GM18520 (cell line): ENCODE measurements at regions not wholly inside any gene's neighbourhood (a gene's known extent, or its start where the extent isn't known, plus 50 kb on each side); places are given as distances from the start of the nearest gene placed in this dataset.
"Not testable (repeated sequence)": the region's sequence is repeated elsewhere in the genome, so short reads cannot be mapped to it uniquely, and the experiment has no call there.

Experiments
- ATAC-seq: cut with Tn5 transposase; IDR thresholded peaks from one replicate; pipeline ENCODE4 v1.9.1; 2021; ENCODE audit not compliant: unreplicated experiment

- ATAC-seq: no peak
Observed at GRCh38 chr15:58295637-58296215, 136.1 kb upstream of the LIPC start.

- no peak for ATAC-seq
Observed at GRCh38 chr15:58296276-58296675, 135.5 kb upstream of the LIPC start.

DNA sequence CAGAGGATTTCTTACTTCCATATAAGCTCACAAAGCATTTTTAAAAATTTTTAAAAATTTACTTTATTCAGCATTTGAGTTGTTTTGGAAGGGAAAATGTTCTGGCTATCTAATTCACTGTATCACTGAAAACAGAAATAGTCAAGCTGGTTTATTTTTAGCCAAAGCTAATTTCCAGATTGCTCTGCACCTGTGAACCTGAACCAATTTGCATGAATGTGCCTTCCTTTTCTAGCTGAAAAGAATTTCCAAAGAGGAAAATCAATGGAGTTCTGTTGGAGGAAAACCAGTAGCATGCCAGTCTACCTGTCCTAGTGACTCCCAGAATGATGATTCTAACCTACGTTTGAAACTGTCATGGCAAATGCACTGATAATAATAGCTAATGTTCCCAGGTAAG is 134.2 kb upstream of the LIPC start:
- ATAC-seq: no peak

DNA sequence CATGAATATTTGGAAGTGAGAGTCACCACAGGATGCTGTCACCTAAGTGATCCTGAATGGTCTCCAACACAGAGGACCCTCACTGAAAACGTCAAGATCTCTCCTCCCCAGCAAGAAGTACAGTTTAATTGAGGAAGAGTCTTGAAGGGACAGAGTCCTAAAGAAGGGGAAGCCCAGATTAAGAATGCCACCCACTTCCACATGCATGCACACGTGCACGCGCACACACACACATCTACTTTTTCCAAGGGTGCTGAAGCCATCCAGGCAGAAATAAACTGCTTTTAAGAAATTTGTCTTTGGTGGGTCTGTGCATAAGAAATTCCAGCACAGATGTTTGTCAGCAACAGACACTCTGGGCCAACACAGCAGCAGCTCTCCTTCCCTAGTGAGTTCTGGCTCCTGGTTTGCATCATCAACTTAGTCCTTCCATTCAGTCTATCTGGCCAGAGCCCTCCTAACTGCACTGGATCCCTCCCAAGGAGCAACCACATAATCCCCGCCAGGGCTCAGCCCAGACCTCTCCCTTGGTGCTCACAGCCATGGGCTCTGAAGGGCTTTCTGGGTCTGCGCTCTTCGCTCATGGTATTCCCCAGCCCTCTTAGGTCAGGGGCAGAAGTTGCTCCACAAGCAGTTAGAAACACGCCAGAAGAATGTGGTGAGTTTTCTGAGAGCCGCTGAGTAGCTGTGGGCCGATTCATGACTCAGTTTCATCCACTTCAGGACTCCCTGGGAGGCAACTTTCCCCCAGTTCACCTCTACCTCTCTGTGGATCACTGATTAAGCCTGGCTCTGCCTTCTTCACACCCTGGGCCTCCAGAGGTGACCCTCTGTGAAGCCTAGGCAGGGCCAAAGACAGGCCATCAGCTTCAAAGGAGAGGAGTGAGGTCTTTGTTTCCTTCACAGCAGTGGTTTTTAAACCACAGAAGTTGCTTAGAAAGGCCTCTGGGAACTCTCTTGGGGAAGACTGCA is 132.6 kb upstream of the LIPC start:
- no peak for ATAC-seq

DNA sequence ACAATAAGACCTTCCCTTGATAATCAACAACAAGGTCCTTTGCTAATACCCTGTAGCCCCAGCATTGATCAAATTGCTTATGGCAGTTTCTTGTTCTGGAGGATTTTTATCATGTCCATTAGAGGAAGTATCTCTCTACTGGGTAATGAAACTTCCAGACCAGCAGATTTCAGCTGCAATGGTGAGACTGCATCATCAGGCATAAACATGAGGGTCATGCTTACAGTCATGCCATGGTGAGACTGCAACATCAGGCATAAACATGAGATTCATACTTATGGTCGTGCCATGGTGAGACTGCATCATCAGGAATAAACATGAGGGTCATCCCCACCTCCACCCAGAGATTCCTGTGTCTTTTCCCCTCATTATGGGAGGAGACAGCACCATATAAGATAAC is 129.0 kb upstream of the LIPC start:
- ATAC-seq: no peak

- no peak for ATAC-seq
Observed at GRCh38 chr15:58303236-58303635, 128.6 kb upstream of the LIPC start.

DNA sequence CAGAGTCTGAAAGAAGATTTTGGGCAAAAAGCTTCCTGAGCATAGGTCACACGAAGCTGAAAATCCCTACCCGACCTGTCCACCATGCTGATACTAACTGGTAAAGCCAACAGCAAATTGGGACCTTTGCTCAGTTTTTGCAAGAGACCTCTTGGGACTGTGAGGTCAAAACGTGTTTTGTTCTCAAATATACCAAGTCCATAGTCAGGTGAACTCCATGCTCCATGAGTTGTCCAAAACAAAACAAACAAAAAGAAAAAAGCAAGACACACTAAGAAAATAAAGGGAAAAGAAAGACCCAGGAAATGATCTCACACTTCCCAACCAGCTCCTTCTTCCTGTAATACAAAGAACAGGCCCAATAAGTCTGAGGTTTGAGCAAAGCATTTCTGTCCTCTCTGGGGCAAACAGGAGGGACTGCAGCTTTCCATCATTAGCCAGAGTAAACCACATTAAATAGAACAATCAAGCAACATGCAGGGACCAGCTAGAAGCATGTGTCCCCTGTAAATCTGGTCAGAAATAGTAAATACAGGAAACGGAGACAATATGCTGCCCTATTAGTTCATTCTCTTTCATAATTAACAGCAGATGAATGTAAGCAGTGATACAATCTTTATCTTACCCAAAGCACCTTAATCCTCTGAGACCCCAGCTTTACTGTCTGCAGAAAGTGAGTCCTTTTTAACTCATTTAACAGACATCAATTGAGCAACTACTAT is 125.0 kb upstream of the LIPC start:
- ATAC-seq: no peak

DNA sequence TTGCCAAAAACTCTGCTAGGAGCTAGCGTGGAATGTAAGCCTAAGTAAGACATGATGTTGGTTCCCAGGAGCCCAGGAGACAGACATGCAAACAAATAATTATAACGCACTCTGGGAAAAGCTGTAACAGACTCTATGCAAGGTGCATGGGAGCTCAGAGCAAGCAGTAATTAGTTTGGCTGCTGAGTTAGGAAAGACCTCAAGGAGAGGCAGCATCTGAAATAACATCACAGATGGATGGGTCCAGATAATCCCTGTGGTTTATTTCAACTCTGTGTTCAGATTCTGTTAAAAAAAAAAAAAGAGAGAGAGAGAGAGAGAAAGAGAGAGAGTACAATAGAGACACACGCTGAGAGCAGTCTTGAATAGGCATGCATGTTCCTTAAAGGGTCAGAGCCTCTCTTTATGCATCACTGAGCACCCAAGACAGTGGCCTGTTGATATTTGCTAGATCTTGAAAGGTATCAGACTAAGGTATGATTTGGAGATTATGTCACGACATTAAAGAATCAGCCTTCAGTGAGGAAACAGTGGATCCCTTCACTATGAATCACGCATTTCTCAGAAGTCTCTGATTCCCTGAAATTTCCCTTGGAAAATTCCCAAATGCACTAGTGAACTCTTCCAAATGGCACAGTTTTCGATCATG is 124.4 kb upstream of the LIPC start:
- ATAC-seq: no peak

GRCh38 chr15:58308742-58309355 is 122.9 kb upstream of the LIPC start:
- ATAC-seq: no peak

DNA sequence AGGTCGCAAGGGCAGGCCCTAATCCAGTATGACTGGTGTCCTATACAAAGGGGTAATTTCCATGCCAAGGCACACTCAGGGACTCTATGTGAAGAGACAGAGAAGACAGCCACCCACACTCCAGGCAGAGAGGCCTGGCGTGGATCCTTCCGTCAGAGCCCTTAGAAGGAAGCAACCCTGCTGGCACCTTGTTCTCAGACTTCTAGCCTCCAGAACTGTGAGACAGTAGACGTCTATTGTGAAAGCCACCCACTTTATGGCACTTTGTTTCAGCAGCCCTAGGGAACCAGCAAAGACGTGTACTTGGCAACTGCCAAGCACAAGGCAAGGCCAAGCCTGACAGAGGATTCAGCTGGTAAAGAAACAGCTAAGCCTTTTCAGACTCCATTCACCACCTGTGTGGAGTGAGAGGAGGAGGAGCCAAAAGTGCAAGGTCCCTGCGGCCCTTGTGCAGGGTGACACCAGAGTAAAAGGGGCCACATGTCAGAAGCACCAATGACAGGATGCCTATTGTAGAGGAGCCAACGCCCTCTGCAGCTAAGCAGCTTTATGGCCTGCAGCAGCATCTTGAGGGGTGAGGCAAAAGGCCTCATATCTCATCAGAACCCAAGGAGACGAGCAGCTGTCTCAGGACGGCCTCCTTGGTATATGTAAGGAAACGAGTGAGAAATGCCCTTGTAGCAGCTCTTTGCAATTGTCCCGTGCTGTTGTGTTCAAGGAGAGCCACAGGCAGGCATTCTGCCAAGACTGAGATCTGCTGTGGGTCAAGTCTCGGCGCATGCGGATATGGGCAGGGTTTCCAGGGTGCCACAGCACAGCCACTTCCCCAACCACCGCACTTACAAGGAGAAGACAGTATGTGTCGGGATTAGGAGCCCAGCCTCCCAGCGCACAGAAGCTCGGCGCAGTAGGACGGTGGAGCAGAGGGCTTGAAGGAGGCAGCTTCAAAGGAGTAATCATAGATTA is 121.5 kb upstream of the LIPC start:
- no peak for ATAC-seq

DNA sequence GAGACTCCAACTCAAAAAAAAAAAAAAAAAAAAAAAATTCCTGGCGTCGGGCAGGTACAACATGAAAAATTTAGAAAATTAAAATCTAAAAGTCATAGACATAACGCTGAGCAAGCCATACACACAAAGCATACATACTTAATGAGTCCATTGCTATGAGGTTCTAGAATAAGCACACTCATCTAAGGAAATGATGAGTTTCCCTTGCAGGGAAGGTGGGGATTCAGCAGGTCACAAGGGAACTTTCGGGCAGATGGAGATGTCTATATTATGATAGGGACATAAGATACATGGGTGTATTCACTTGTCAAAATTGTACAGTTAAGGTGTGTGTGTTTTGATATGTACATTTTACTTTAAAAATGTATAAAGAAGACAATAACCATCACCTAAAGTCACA is 120.2 kb upstream of the LIPC start:
- no peak for ATAC-seq

DNA sequence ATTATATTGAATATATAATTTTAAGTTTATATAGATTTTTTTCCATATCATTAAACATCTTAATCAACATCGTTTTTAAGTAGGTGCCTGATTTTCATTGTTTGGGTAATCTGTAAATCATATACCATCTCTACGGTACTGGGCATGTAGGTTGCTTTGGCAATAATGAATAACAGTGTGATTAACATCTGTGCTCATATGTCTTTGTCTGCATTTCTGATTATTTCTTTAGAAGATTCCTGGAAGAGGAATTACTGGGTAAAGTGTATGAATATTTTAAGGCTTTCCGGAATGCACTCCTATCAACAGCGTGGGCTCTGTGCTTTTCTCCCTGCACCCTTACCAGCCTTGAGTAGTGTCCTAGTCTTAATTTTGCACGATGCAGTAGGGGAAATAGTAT is 119.8 kb upstream of the LIPC start:
- ATAC-seq: no peak

- no peak for ATAC-seq
Observed at GRCh38 chr15:58313304-58313703, 118.5 kb upstream of the LIPC start.

- ATAC-seq: no peak
Observed at GRCh38 chr15:58313810-58314592, 117.8 kb upstream of the LIPC start.

GRCh38 chr15:58314593-58315216 is 117.1 kb upstream of the LIPC start:
- no peak for ATAC-seq

DNA sequence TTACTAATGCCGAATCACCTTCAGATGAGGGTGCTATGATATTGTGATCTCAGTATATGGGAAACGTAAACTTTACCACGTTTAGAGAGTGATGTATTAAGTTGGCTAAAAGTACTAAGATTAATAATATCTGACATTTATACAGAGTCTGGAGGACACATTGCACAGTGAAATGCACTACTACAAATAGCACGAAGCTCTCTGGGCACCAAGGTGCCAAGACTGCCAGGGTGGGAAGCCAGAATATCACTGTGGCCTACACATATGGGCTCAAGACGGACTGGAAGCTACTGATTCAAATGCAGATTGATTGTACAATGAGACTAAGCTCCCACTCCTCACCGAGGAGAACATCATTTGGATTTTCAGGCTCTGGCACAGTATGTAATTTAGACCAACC is 113.3 kb upstream of the LIPC start:
- no peak for ATAC-seq

GRCh38 chr15:58321034-58321433 is 110.8 kb upstream of the LIPC start:
- no peak for ATAC-seq

GRCh38 chr15:58322253-58322652 is 109.5 kb upstream of the LIPC start:
- no peak for ATAC-seq

GRCh38 chr15:58323321-58323720 is 108.5 kb upstream of the LIPC start:
- ATAC-seq: not testable (repeated sequence)
